SK-N-MC (cell line): ENCODE measurements at regions not wholly inside any gene's neighbourhood (a gene's known extent, or its start where the extent isn't known, plus 50 kb on each side); places are given as distances from the start of the nearest gene placed in this dataset.
"Not testable (repeated sequence)": the region's sequence is repeated elsewhere in the genome, so short reads cannot be mapped to it uniquely, and the experiment has no call there.

Experiments
- EZH2 ChIP-seq: fragments of 200-600 bp; sonication (generic); IDR thresholded peaks from one replicate; pipeline ENCODE4 v1.6.1; 2017; ENCODE audit warnings: antibody characterized with exemption
- FOXP2 ChIP-seq: optimal IDR thresholded peaks from 2 replicates; pipeline ENCODE3; 2011; ENCODE audit warnings: mild to moderate bottlenecking, moderate library complexity; ENCODE audit not compliant: insufficient read depth; ENCODE audit errors: extremely low read length, control extremely low read depth
- POLR2AphosphoS5 ChIP-seq: IDR thresholded peaks from 2 replicates; pipeline ENCODE4 v1.6.1; 2012; ENCODE audit warnings: mild to moderate bottlenecking, low read depth, low read length, borderline replicate concordance

DNA sequence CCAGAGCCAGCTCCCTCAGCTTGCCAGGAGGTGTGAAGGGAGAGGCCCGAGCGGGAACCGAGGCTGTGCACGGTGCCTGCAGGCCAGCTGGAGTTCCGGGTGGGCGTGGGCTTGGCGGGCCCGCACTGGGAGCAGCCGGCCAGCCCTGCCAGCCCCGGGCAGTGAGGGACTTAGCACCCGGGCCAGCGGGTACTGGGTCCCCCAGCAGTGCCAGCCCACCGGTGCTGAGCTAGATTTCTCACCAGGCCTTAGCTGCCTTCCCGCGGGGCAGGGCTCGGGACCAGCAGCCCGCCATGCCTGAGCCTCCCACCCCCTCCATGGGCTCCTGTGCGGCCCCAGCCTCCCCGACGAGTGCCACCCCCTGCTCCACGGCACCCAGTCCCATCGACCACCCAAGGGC, 373.1 kb upstream of the TMTC1 start:
- not testable (repeated sequence) for TF ChIP-seq EZH2, POLR2AphosphoS5, FOXP2
